Left cardiac atrium (tissue), 4 donors: ENCODE measurements at regions not wholly inside any gene's neighbourhood (a gene's known extent, or its start where the extent isn't known, plus 50 kb on each side); places are given as distances from the start of the nearest gene placed in this dataset.

ENCODE experiments used
- ATAC-seq, 2 donors: fragments of 200-7000 bp; cut with Tn5 transposase; one replicate each; pipeline ENCODE4 v1.9.1; 2020; ENCODE audit warnings: mild to moderate bottlenecking in 2 of 2, moderate library complexity in 2 of 2
- DNase-seq: peaks from one replicate; pipeline ENCODE4 v3.0.0-alpha.2; 2020
- intact Hi-C, 2 donors: fragments of 100-400 bp; cut with DNase I; formaldehyde crosslinking; loops; one replicate each; pipeline versions ENCODE4 v1.14.1 to v1.15.1; 2022 to 2023
- donor health status: DM: no; HTN: yes; CAD: no.
- donor health status: DM: no; HTN: yes; CAD: no; lungs with severe emphysema.
- donor health status: DM: yes; HTN: yes; CAD: no.
- donor health status: Dilated cardiomyopathy.

- peak; percentile 6 to 24 for ATAC-seq
- intact Hi-C loops, result loop anchor here in 1 of 2 donors (5.0 kb wide), 2 partner anchors 45 to 60 kb away; no protein-coding TSS in a partner anchor
- DNase-seq, result no peak
These were observed 60.3 kb upstream of the CIBAR2 start for GRCh38 chr16:85172455-85173145.

DNA sequence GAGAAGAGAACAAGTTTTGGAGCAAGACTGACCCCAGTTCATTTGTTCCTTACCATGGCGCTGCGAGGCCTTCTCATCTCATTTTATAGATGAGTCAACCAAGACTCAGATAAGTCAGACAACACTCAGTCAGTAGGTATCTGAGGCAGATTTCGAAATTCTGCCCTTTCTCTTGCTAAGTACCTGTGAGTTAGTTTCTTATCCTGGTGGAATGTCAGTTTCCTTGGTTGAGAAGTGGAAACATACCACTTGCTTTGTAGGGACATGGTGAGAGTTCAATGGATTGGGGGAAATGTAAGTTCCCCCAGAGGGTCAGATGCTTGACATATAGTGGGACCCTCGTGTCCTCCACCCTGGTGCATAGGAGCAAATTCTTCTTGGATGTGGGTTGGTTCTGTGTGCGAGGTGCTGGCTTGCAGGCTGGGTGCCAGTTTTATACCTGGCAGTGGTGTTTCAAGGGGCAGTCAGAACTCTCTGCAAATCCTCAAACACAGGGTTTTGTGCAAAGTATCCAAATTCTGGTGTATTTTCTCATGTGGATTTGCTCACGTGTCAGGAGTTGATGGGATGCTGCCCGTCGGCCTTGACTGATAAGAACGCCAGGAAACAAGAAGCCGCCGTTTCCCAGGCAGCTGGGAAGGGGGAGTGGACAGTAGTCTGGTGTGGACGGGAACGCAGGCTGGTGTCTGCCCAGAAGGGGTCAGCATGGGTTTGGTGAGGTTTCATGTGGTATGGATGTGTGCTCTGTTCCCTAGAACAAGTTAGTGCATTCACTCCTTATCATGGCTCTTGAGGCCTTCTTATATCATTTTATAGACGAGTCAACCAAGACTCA is 61.1 kb upstream of the CIBAR2 start:
- DNase-seq, result peak; percentile 57
- ATAC-seq, result peak in 1 of 2 donors; percentile 42
- intact Hi-C loops, result loop anchor here in 1 of 2 donors (5.0 kb wide), 2 partner anchors 46 to 59 kb away; no protein-coding TSS in a partner anchor

GRCh38 chr16:85173981-85174751 is 61.9 kb upstream of the CIBAR2 start:
- ATAC-seq, result peak; percentile 15 to 31
- intact Hi-C loops, result loop anchor here in 1 of 2 donors (5.0 kb wide), 2 partner anchors 47 to 58 kb away; no protein-coding TSS in a partner anchor
- DNase-seq, result peak; percentile 57

DNA sequence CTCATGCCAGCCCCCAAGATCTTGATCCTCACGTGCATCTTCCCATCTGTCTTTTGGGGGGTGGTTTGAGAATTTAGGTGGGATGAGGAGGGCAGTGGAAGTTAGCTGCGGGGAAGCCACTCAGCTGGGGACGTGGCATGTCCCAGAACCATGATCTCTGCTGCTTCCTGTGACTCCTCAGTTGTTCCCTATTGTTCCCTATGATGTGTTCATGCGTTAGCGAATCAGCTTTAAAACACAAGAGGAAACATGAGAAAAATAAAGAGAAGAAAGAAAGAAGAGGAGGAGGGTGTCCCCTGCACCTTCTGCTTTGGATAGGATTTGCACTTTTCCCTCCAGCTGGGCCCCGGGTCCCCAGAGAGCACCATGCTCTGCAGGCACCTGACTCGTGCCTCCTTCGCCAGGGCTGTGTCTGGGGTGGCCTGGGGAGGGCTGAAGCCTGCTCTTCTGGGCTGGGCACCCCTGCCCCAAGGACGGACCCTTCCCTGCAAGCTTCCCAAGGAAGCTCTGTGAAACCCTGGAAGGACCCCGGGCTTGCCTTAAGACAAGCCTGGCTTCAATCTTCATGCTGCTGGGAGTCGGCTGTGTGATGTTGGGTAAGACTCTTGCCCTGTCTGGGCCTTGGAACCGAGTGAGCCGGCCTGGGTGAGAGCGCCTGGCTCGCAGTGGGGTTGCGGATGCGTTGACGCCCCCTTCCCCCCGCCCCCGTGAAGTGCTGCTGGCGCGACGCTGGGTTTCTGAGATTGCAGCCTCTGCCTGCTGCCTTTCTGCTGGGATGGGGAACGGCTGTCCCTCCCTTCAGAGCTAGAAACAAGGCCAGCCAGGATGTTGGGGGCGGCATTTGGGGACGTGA is 62.8 kb upstream of the CIBAR2 start:
- no peak for ATAC-seq
- DNase-seq, result no peak
- intact Hi-C loops, result loop anchor here in 1 of 2 donors (5.0 kb wide), 2 partner anchors 48 to 57 kb away; no protein-coding TSS in a partner anchor

GRCh38 chr16:85175724-85176233 is 63.5 kb upstream of the CIBAR2 start:
- intact Hi-C loops, result no loop called here
- DNase-seq (no peak), ATAC-seq (no peak)

GRCh38 chr16:85176541-85177447 is 64.5 kb upstream of the CIBAR2 start:
- DNase-seq (no peak), ATAC-seq (no peak)
- intact Hi-C loops, result no loop called here

GRCh38 chr16:85177448-85177846 is 65.2 kb upstream of the CIBAR2 start:
- DNase-seq, result no peak
- intact Hi-C loops, result no loop called here

GRCh38 chr16:85178006-85178591 is 65.8 kb upstream of the CIBAR2 start:
- intact Hi-C loops, result no loop called here
- ATAC-seq (no peak), DNase-seq (no peak)

More at GRCh38 chr16:85177448-85177846, 65.2 kb upstream of the CIBAR2 start:
- ATAC-seq, result no peak

DNA sequence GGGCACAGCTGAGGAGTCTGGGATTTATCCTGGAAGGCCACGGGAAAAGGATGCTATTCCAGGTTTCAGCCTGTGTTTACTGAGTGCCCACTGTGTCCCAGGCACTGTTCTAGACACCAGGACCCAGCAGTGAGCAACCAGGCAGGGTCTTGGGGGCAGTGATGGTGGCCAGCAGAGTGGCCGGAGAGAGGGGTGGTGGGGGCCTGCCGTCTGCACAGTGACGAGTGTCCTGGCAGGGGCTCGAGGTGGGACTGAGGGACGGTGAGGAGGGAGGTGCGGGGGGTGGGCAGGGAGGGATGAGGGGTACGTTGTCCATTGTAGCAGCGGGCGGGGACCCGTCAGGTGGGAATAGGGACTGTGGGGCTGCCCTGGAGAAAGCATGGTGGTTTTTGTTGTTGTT is 66.3 kb upstream of the CIBAR2 start:
- DNase-seq, result no peak

GRCh38 chr16:85179344-85180046 is 67.2 kb upstream of the CIBAR2 start:
- ATAC-seq, result no peak
- intact Hi-C loops, result no loop called here

More for the DNA sequence above, 66.3 kb upstream of the CIBAR2 start:
- intact Hi-C loops, result no loop called here
- ATAC-seq, result no peak

DNA sequence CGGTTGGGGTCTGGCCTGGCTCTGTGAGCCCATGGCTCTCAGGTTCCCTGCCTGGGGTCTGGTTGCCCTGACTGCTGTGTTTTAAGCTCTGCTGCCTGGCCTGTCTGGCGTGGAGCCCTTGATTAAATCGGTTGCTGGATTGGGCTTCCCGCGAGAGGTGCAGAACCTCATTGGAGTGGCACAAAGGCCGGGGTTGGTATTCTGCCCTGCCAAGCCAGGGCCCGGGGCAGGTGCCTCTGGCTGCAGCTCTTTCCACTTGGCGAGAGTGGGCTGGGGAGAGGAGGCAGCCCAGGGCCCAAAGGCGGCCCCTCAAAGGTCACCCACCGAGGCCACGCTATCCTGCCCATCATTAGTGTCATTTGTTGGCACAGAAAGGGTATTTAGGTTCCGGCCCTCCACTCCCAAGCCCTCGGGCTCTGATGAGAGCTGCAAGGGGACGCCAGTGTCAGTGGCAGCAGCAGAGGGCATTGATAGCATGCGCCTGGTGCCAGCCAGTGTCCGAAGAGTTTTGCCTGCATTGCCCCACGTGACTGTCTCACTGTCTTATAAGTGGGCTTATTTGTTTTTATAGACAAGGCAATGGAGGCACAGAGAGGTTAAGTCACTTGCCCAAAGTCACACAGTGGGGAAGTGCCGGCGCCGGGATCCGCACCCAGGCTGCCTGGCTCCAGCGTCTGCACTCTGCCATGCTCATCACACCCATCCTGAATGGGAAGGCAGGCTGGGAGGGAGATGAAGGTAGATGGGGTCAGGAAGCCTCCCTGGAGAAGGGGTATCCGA is 68.0 kb upstream of the CIBAR2 start:
- intact Hi-C loops, result no loop called here
- DNase-seq (no peak), ATAC-seq (no peak)

More at GRCh38 chr16:85179344-85180046, 67.2 kb upstream of the CIBAR2 start:
- no peak for DNase-seq

- peak; percentile 24 to 41 for ATAC-seq
- intact Hi-C loops, result no loop called here
- DNase-seq, result no peak
These were observed 68.8 kb upstream of the CIBAR2 start for GRCh38 chr16:85180827-85181738.

GRCh38 chr16:85181739-85182129 is 69.5 kb upstream of the CIBAR2 start:
- peak; percentile 4 to 9 for ATAC-seq
- intact Hi-C loops, result no loop called here

DNA sequence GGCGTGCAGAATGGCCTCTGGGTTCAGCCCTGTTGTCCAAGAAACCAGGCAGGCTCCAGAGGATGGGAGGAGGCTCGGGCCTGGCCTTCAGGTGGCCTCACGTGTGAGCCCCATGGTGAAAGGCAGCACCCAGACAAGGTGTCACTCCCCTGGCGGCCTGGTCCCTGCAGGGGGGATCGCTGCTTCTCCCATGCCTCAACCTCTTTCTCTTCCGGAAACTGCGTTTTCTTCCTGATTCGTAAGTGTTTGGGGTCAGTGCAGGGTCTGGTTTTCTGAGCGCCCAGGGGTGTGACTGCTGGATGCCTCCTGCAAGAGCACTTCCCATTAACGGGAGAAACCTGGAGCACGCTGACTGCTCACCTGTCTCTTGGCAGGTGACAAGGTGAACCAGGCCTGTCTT is 70.0 kb upstream of the CIBAR2 start:
- no peak for DNase-seq
- ATAC-seq, result no peak
- intact Hi-C loops, result no loop called here

More at GRCh38 chr16:85181739-85182129, 69.5 kb upstream of the CIBAR2 start:
- no peak for DNase-seq
